ENCODE measurements at regions not wholly inside any gene's neighbourhood (a gene's known extent, or its start where the extent isn't known, plus 50 kb on each side); places are given as distances from the start of the nearest gene placed in this dataset.

- no peak for TF ChIP-seq CTCF (IDR thresholded peaks at IDR 0.05; ENCODE audit: low read depth, low read length)
- no peak overlapping the region for H3K4me3 ChIP-seq (ENCODE audit: low read depth, low read length)
Observed at GRCh38 chr5:159824188-159825161, 91.8 kb upstream of the ADRA1B start.

GRCh38 chr5:159825551-159826051 lies 90.7 kb upstream of the ADRA1B start:
- no peak overlapping the region for H3K4me3 ChIP-seq (ENCODE audit: low read depth, low read length)
- no peak for TF ChIP-seq CTCF (IDR thresholded peaks at IDR 0.05; ENCODE audit: low read depth, low read length)

GRCh38 chr5:159826351-159827214 lies 89.7 kb upstream of the ADRA1B start:
- TF ChIP-seq CTCF (IDR thresholded peaks at IDR 0.05; ENCODE audit: low read depth, low read length), result no peak
- H3K4me3 ChIP-seq (ENCODE audit: low read depth, low read length), result no peak overlapping the region

GRCh38 chr5:159827861-159828260 lies 88.4 kb upstream of the ADRA1B start:
- no peak for TF ChIP-seq CTCF (IDR thresholded peaks at IDR 0.05; ENCODE audit: low read depth, low read length)
- no peak overlapping the region for H3K4me3 ChIP-seq (ENCODE audit: low read depth, low read length)

- no peak for TF ChIP-seq CTCF (IDR thresholded peaks at IDR 0.05; ENCODE audit: low read depth, low read length)
- H3K4me3 ChIP-seq (ENCODE audit: low read depth, low read length), result no peak overlapping the region
Observed at GRCh38 chr5:159832073-159832472, 84.2 kb upstream of the ADRA1B start.

GRCh38 chr5:159833088-159833487 lies 83.2 kb upstream of the ADRA1B start:
- no peak for TF ChIP-seq CTCF (IDR thresholded peaks at IDR 0.05; ENCODE audit: low read depth, low read length)
- H3K4me3 ChIP-seq (ENCODE audit: low read depth, low read length), result no peak overlapping the region
